Amniotic epithelial cell (primary cell): ENCODE measurements at regions not wholly inside any gene's neighbourhood (a gene's known extent, or its start where the extent isn't known, plus 50 kb on each side); places are given as distances from the start of the nearest gene placed in this dataset.
"Not testable (repeated sequence)": the region's sequence is repeated elsewhere in the genome, so short reads cannot be mapped to it uniquely, and the experiment has no call there.

Source experiments
- DNase-seq: peaks from one replicate; pipeline ENCODE4 v3.0.0-alpha.2; 2010; ENCODE audit warnings: low read depth

- DNase-seq: peak; percentile 5
Measured at GRCh38 chr6:134609716-134610261, 291.9 kb upstream of the SGK1 start.

- DNase-seq: no peak
Measured at GRCh38 chr6:134607411-134607810, 289.5 kb upstream of the SGK1 start.

GRCh38 chr6:134605034-134605433 lies 287.1 kb upstream of the SGK1 start:
- DNase-seq: no peak

- DNase-seq: no peak
Measured at GRCh38 chr6:134604014-134604676, 286.2 kb upstream of the SGK1 start.

DNA sequence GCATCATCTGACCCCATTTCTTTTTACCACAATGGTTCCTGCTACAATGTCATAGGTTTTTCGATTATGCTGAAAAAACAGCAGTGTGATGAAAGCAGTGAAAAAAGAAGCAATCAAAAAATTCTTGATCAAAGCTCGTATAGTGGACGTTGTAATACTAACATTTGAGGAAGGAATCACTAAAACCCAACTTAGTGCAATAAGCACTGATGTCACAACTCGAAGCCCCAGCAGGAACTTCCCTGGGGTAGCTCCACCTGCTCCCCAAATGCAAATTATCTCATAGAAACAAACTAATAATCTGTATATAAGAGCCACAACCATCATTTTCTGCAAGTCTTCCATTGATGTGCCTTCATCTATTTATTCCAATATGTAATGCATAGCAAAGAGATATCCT lies 285.6 kb upstream of the SGK1 start:
- no peak for DNase-seq

GRCh38 chr6:134602123-134602522 lies 284.2 kb upstream of the SGK1 start:
- DNase-seq: no peak

- DNase-seq: no peak
Measured at GRCh38 chr6:134600671-134601070, 282.8 kb upstream of the SGK1 start.

DNA sequence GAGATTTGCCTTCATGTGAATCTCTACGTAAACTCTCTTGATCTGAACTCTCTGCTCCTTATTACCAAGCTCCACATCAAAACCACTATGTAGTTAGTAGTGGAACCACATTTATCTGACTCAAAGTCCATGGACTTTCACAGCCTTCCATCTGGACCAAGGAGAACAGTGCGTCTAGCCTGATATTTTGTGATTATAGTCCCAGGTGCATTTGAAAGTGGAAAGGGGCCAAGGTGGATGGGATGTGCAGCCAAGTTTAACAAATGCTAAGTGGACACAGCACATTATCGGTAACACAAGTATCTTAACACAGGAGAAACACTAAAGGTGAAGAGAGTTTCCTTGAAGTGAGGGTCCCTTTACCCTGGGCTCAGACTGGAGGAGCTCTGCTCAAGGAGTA lies 281.2 kb upstream of the SGK1 start:
- no peak for DNase-seq

GRCh38 chr6:134596191-134596590 lies 278.3 kb upstream of the SGK1 start:
- no peak for DNase-seq

DNA sequence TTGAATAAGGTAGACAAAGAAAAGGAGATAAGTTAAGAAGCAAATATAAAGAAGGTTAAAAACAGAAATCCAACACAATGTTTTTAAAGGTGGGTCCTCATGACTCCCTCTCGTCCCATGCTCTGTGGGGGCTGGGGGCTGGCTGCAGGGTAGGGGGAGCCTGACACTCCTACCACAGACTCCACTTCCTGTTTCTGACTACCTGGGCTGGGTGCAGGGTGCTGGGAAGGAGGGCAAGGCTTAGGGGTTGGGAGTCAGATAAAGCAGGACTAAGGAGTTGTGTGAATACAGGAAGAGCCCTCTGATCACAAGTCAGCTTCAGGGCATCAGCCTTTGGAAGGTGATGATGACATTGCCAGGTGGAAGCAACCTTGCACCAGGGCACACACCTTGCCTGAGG lies 277.0 kb upstream of the SGK1 start:
- no peak for DNase-seq

GRCh38 chr6:134593887-134594286 lies 276.0 kb upstream of the SGK1 start:
- no peak for DNase-seq

DNA sequence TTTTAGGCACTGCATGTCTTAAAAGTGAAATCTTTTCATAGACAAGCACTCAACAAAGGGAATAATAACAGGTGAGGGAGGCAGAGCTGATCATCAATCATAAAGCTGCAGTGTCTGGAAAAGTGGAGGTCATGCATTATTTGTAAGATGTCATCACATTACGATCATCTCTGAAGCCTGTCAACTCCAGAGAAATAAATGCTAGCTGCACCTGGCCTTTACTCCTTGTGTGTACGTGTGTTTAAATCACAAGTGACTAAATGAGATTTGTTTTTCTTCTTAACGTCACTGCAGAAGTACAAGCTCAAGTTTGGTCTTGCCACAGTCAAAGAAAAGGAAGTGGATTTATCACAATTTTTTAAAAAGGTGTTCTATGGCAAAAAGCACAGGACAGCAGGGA lies 275.5 kb upstream of the SGK1 start:
- no peak for DNase-seq

- no peak for DNase-seq
Measured at GRCh38 chr6:134593024-134593423, 275.1 kb upstream of the SGK1 start.

- DNase-seq: peak; percentile 70
Measured at GRCh38 chr6:134590449-134590848, 272.5 kb upstream of the SGK1 start.

DNA sequence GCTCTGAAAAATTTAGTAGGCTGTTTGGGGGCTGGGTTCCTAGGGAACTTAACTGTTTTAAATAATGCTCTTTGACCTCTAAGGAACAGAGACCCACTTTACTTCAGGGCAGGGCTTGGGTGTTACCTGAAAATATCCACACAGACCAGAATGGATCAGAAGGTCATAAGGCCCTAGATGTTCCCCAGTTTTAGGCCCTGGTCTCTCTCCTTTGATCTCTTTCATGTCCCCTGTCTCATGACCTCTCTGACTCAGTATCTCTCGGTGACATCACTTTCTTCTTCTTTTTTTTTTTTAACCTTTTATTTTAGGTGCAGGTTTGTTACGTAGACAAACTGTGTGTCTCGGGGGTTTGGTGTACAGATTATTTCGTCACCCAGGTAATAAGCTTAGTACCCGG lies 272.1 kb upstream of the SGK1 start:
- DNase-seq: no peak

DNA sequence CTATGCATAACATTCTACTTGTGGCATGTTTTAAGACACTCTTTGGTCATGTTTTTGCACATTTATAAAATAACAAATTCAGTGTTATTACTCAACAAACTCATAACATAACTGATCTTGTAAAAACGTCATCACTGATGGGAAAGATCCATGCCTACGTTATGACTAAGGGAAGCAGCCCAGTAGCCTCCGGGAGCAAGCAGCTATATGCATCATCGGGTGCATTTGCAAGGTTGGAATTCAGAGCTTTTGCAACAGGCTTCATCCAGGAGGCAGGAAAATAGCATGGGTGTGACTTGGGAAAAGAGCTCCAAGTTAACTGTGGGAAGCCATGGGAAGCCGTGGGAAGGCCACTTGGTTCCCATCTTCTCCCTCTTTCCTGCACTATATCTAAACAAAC lies 271.6 kb upstream of the SGK1 start:
- peak; percentile 100 for DNase-seq

DNA sequence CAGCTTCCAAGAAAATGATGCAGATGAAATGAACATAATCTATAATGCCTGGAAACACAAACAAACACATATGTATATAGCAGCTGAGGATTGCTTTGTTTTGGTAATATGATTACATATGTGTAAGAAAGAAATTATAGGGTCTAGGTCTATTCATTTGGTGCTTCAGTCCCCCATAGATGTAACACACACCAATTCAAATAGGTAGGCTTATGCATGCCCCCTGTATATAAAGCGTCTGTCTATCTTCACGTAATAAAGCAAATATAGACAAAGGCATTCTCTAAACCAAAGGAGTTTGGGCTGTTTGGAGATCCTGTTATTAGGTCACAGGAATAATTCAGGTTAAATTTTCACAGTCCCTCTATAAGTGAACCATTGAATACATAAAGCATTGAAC lies 270.4 kb upstream of the SGK1 start:
- DNase-seq: no peak

GRCh38 chr6:134585517-134585873 lies 267.6 kb upstream of the SGK1 start:
- DNase-seq: no peak

GRCh38 chr6:134584847-134585516 lies 267.1 kb upstream of the SGK1 start:
- DNase-seq: peak; percentile 5

GRCh38 chr6:134577998-134578397 lies 260.1 kb upstream of the SGK1 start:
- peak; percentile 57 for DNase-seq

DNA sequence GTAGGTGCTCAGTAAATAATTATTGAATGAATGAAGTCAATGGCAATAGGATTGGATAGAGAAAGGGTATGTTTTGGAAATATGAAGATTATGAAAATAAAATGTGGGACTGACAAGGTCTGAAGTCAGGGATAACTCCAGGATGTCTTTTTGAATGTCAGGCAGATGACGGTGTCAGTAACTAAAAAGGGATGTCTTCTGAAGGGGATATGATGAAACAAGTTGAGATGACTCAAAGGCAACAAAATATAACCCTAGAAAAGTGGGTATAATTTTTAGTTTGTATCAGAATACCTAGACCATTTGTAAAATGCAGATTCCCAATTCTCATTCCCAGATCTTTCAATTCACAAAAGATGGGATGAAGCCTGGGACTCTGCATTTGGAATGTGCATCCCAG lies 257.3 kb upstream of the SGK1 start:
- DNase-seq: no peak

- no peak for DNase-seq
Measured at GRCh38 chr6:134574491-134574890, 256.6 kb upstream of the SGK1 start.

DNA sequence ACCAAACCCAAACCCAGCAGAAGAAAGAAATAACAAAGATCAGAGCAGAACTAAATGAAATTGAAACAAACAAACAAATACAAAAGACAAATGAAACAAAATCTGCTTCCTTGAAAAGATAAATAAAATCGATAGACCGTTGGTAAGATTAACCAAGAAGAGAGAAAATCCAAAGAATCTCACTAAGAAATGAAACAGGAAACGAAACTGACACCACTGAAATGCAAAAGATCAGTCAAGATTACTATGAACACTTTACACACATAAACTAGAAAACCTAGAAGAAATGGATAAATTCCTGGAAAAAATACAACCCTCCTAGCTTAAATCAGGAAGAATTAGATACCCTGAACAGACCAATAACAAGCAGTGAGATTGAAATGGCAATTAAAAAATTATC lies 252.1 kb upstream of the SGK1 start:
- DNase-seq: not testable (repeated sequence)

DNA sequence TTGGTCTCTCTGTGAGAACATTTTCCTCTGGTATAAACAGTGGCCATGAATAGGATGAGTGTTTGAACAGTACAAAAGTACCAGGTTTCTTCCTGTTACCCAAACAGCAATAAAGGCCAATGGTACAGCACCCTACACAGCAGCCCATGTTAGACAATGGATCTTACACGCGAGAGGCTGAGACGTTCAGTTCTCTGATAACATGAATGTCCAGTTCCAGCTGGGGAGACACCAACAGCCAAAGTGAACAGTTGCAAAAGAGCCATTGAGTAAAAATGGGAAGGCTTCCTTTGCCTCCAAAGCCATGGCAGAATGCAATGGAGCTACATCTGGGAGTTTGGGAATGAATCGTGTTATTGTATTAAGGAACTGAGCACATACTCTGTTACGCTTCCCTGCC lies 246.8 kb upstream of the SGK1 start:
- no peak for DNase-seq
